ENCODE measurements at regions not wholly inside any gene's neighbourhood (a gene's known extent, or its start where the extent isn't known, plus 50 kb on each side); places are given as distances from the start of the nearest gene placed in this dataset.

GRCh38 chr7:131174855-131175254 is 152.8 kb upstream of the MKLN1 start:
- H3K4me1 Mint-ChIP-seq (ENCODE audit: low read depth) = no peaks in the 10 kb centered on the region
- no peak overlapping the region for H3K27ac Mint-ChIP-seq
- no peak for TF ChIP-seq CTCF (IDR thresholded peaks at IDR 0.05; ENCODE audit: unreplicated experiment)
- H3K9me3 Mint-ChIP-seq (ENCODE audit: low read depth) = no peaks in the 10 kb centered on the region
- no peak for DNase-seq (ENCODE audit: low spot score, unreplicated experiment)
- no peaks in the 10 kb centered on the region for H3K27me3 Mint-ChIP-seq
- no peaks in the 10 kb centered on the region for H3K36me3 Mint-ChIP-seq (ENCODE audit: insufficient read depth)
- H3K4me3 Mint-ChIP-seq (ENCODE audit: low read depth) = no peak overlapping the region

GRCh38 chr7:131182446-131183058 is 145.1 kb upstream of the MKLN1 start:
- no peak for TF ChIP-seq CTCF (IDR thresholded peaks at IDR 0.05; ENCODE audit: unreplicated experiment)
- Mint-ChIP-seq H3K27me3 (no peaks in the 10 kb centered on the region), H3K4me1 (ENCODE audit: low read depth) (no peaks in the 10 kb centered on the region), H3K9me3 (ENCODE audit: low read depth) (no peaks in the 10 kb centered on the region), H3K27ac (no peak overlapping the region), H3K36me3 (ENCODE audit: insufficient read depth) (no peaks in the 10 kb centered on the region), H3K4me3 (ENCODE audit: low read depth) (no peak overlapping the region)
- no peak for DNase-seq (ENCODE audit: low spot score, unreplicated experiment)

GRCh38 chr7:131183072-131183471 is 144.6 kb upstream of the MKLN1 start:
- H3K4me1 Mint-ChIP-seq (ENCODE audit: low read depth) = no peaks in the 10 kb centered on the region
- TF ChIP-seq CTCF (IDR thresholded peaks at IDR 0.05; ENCODE audit: unreplicated experiment) = no peak
- H3K27me3 Mint-ChIP-seq = no peaks in the 10 kb centered on the region
- H3K27ac Mint-ChIP-seq = no peak overlapping the region
- no peak for DNase-seq (ENCODE audit: low spot score, unreplicated experiment)
- no peaks in the 10 kb centered on the region for H3K36me3 Mint-ChIP-seq (ENCODE audit: insufficient read depth)
- H3K4me3 Mint-ChIP-seq (ENCODE audit: low read depth) = no peak overlapping the region
- H3K9me3 Mint-ChIP-seq (ENCODE audit: low read depth) = no peaks in the 10 kb centered on the region

- no peak for TF ChIP-seq CTCF (IDR thresholded peaks at IDR 0.05; ENCODE audit: unreplicated experiment)
- Mint-ChIP-seq H3K27ac (no peak overlapping the region), H3K27me3 (no peaks in the 10 kb centered on the region), H3K4me3 (ENCODE audit: low read depth) (no peak overlapping the region), H3K9me3 (ENCODE audit: low read depth) (no peaks in the 10 kb centered on the region), H3K4me1 (ENCODE audit: low read depth) (no peaks in the 10 kb centered on the region), H3K36me3 (ENCODE audit: insufficient read depth) (no peaks in the 10 kb centered on the region)
- DNase-seq (ENCODE audit: low spot score, unreplicated experiment) = no peak
Measured at GRCh38 chr7:131183611-131184119, 144.0 kb upstream of the MKLN1 start.

GRCh38 chr7:131186816-131187215 is 140.9 kb upstream of the MKLN1 start:
- H3K27ac Mint-ChIP-seq = no peak overlapping the region
- no peaks in the 10 kb centered on the region for H3K27me3 Mint-ChIP-seq
- no peak overlapping the region for H3K4me3 Mint-ChIP-seq (ENCODE audit: low read depth)
- TF ChIP-seq CTCF (IDR thresholded peaks at IDR 0.05; ENCODE audit: unreplicated experiment) = no peak
- no peaks in the 10 kb centered on the region for H3K4me1 Mint-ChIP-seq (ENCODE audit: low read depth)
- no peaks in the 10 kb centered on the region for H3K36me3 Mint-ChIP-seq (ENCODE audit: insufficient read depth)
- H3K9me3 Mint-ChIP-seq (ENCODE audit: low read depth) = no peaks in the 10 kb centered on the region
- no peak for DNase-seq (ENCODE audit: low spot score, unreplicated experiment)
